GM12875 (cell line): ENCODE measurements at regions not wholly inside any gene's neighbourhood (a gene's known extent, or its start where the extent isn't known, plus 50 kb on each side); places are given as distances from the start of the nearest gene placed in this dataset.

ENCODE experiments used
- H3K4me3 ChIP-seq: one replicate; pipeline ENCODE4 v1.5.1; 2011; ENCODE audit warnings: low read depth, low read length, control low read depth
- CTCF ChIP-seq: IDR thresholded peaks from 2 replicates; pipeline ENCODE4 v1.5.1; 2011; ENCODE audit warnings: low read depth, mild to moderate bottlenecking, control low read depth, inconsistent platforms, low read length, moderate library complexity, borderline replicate concordance; ENCODE audit not compliant: insufficient read depth

GRCh38 chr3:31077021-31077601 lies 182.7 kb upstream of the GADL1 start:
- TF ChIP-seq CTCF: no peak
- H3K4me3 ChIP-seq: no peak overlapping the region

- TF ChIP-seq CTCF: no peak
- H3K4me3 ChIP-seq: no peak overlapping the region
These were observed 183.4 kb upstream of the GADL1 start for GRCh38 chr3:31077826-31078225.

- no peak overlapping the region for H3K4me3 ChIP-seq
- TF ChIP-seq CTCF: no peak
These were observed 185.2 kb upstream of the GADL1 start for GRCh38 chr3:31079689-31080088.

- no peak overlapping the region for H3K4me3 ChIP-seq
- no peak for TF ChIP-seq CTCF
These were observed 186.7 kb upstream of the GADL1 start for GRCh38 chr3:31081018-31081662.

GRCh38 chr3:31086148-31086547 lies 191.7 kb upstream of the GADL1 start:
- TF ChIP-seq CTCF: no peak
- no peak overlapping the region for H3K4me3 ChIP-seq

GRCh38 chr3:31086698-31087097 lies 192.2 kb upstream of the GADL1 start:
- H3K4me3 ChIP-seq: no peak overlapping the region
- TF ChIP-seq CTCF: no peak

GRCh38 chr3:31091748-31092147 lies 197.3 kb upstream of the GADL1 start:
- no peak for TF ChIP-seq CTCF
- no peak overlapping the region for H3K4me3 ChIP-seq
